Transverse colon (tissue), 4 donors: ENCODE measurements at regions not wholly inside any gene's neighbourhood (a gene's known extent, or its start where the extent isn't known, plus 50 kb on each side); places are given as distances from the start of the nearest gene placed in this dataset.
"Not testable (repeated sequence)": the region's sequence is repeated elsewhere in the genome, so short reads cannot be mapped to it uniquely, and the experiment has no call there.

Experiments used
- DNase-seq: peaks from one replicate; pipeline ENCODE4 v3.0.0-alpha.2; 2019
- H3K27ac ChIP-seq, 4 donors: fragments of 200-600 bp; sonication (generic); 2 replicates each; pipeline ENCODE4 v1.5.1; 2016 to 2018; ENCODE audit warnings: inconsistent platforms in 4 of 4
- H3K27me3 ChIP-seq: fragments of 200-600 bp; sonication (generic); 2 replicates; pipeline ENCODE4 v1.5.1; 2017; ENCODE audit warnings: inconsistent platforms
- H3K36me3 ChIP-seq, 4 donors: fragments of 200-600 bp; sonication (generic); 2 replicates each; pipeline ENCODE4 v1.5.1; 2017 to 2019; ENCODE audit warnings: inconsistent platforms in 4 of 4
- H3K4me1 ChIP-seq, 4 donors: fragments of 200-600 bp; sonication (generic); 2 replicates each; pipeline ENCODE4 v1.5.1; 2017 to 2020; ENCODE audit warnings: inconsistent platforms in 4 of 4
- H3K4me3 ChIP-seq, 4 donors: fragments of 200-600 bp; sonication (generic); 1 replicate in 1 of 4; 2 replicates in 3 of 4; pipeline versions ENCODE4 v1.5.1 to v1.6.1; 2017 to 2019; ENCODE audit warnings: inconsistent platforms in 4 of 4
- H3K9me3 ChIP-seq, 2 donors: fragments of 200-600 bp; sonication (generic); 2 replicates each; pipeline ENCODE4 v1.5.1; 2017 to 2019; ENCODE audit warnings: inconsistent platforms in 2 of 2
- CTCF ChIP-seq, 5 experiments: fragments of 200-600 bp in 3 of 5; fragments of 450-650 bp in 2 of 5; sonication (generic) in 3 of 5; IDR thresholded peaks; 1 replicate in 2 of 5; 2 replicates in 3 of 5; pipeline ENCODE4 v1.5.1; 2016 to 2017; ENCODE audit warnings: antibody characterized with exemption in 5 of 5, inconsistent platforms in 3 of 5, mild to moderate bottlenecking in 2 of 5, moderate library complexity in 1 of 5
- EP300 ChIP-seq: sonication (generic); formaldehyde crosslinking; IDR thresholded peaks from one replicate; pipeline ENCODE4 v1.6.1; 2017; ENCODE audit warnings: antibody characterized with exemption, low read depth
- POLR2A ChIP-seq: fragments of 450-650 bp; IDR thresholded peaks from one replicate; pipeline ENCODE4 v1.6.1; 2016; ENCODE audit warnings: antibody characterized with exemption, mild to moderate bottlenecking, moderate library complexity
- POLR2AphosphoS5 ChIP-seq, 3 donors: sonication (generic); formaldehyde crosslinking; IDR thresholded peaks; one replicate each; pipeline ENCODE4 v1.6.1; 2016; ENCODE audit warnings: antibody characterized with exemption in 3 of 3
- WGBS, 2 donors: methylation state at CpG; one replicate each; pipeline ENCODE4 v1.1.5; 2018; ENCODE audit warnings: low coverage in 1 of 2; 5-methylcytosine and 5-hydroxymethylcytosine counted together
- in situ Hi-C, 4 donors: fragments of 200-750 bp; cut with MboI; loops; one replicate each; pipeline versions ENCODE4 v1.15.0 to v1.15.1; 2017; ENCODE audit warnings: low sequenced_read_pairs in 3 of 4, low pct_ligation_motif_present in 1 of 4, low pct_unique_long_range_greater_than_20kb in 1 of 4
- intact Hi-C: fragments of 100-400 bp; cut with DNase I; formaldehyde crosslinking; loops from one replicate; pipeline ENCODE4 v1.15.1; 2023; ENCODE audit warnings: low total_unique reads

DNA sequence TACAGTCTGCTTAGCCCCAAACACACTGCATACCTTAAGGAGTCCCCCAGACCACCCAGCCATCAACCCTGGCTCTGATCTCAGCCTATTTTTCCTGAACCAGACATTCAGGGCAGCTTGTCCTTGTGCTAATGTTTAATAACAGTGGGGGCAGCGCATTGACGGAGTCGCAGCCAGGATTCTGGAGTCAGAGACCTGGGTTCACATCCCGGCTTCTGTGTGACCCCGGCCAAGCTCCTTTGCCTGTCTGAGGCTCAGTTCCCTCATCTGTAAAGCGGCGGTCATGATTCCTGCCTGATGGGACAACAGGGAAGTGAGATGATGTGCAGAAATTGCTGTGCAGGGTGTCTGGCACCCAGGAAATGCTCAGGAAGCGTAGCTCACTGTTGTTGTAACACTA lies 63.1 kb downstream of the MATN1 start:
- TF ChIP-seq POLR2A (no peak), CTCF (IDR thresholded peaks at IDR 0.05) (no peak), EP300 (no peak), POLR2AphosphoS5 (IDR thresholded peaks at IDR 0.05) (no peak)
- intact Hi-C loops: no loop called here
- Histone ChIP-seq H3K4me3 (no peak overlapping the region), H3K36me3 (no peaks in the 10 kb centered on the region), H3K4me1 (peaks cover 0 to 4% (median 2%) of the 10 kb centered on the region in 4 donors), H3K27ac (no peak overlapping the region), H3K27me3 (peaks cover 6% of the 10 kb centered on the region), H3K9me3 (no peaks in the 10 kb centered on the region)
- WGBS, 2 donors: 77% methylated on average over 8 of the region's 8 CpGs; no CpG with 5 or more reads in 1 of the 2 donors
- in situ Hi-C loops: no loop called here
- no peak for DNase-seq

DNA sequence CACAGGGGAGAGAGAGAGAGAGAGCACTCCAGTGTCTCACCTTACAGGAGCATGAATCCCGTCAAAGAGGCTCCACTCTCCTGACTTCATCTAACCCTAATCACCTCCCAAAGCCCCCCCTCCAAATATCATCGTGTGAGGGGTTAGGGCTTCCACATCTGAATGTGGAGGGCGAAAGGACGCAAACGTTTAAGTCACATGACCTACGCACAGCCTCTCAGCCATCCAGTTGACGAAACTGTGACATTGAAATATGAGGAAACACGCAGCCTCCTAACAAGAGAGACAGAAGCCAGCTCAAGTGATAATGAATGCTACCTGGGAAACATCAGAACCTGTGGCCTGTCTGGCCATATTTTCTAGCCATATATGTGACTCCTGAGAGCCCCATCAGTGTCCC lies 63.7 kb downstream of the MATN1 start:
- H3K36me3 ChIP-seq: no peaks in the 10 kb centered on the region
- in situ Hi-C loops (loop anchor here in 2 of 4 donors (5.0 kb wide), 1 partner anchor 1107 kb away; no protein-coding TSS in a partner anchor), intact Hi-C loops (no loop called here)
- WGBS, 2 donors: 73 to 90% methylated on average over 4 to 8 of the region's 8 CpGs
- no peak overlapping the region for H3K4me3 ChIP-seq
- H3K9me3 ChIP-seq: no peaks in the 10 kb centered on the region
- H3K27ac ChIP-seq: no peak overlapping the region
- peaks cover 6% of the 10 kb centered on the region for H3K27me3 ChIP-seq
- no peak for DNase-seq
- H3K4me1 ChIP-seq: peaks cover 0 to 4% (median 2%) of the 10 kb centered on the region in 4 donors
- no peak for TF ChIP-seq POLR2AphosphoS5 (IDR thresholded peaks at IDR 0.05)
- no peak for TF ChIP-seq CTCF (IDR thresholded peaks at IDR 0.05)
- no peak for TF ChIP-seq EP300
- no peak for TF ChIP-seq POLR2A

GRCh38 chr1:30658375-30658774 lies 65.0 kb downstream of the MATN1 start:
- H3K27ac ChIP-seq, intact Hi-C loops, H3K9me3 ChIP-seq, H3K36me3 ChIP-seq, H3K4me3 ChIP-seq, H3K27me3 ChIP-seq, DNase-seq, H3K4me1 ChIP-seq: not testable (repeated sequence)
- WGBS, 2 donors: 84 to 95% methylated on average over 3 to 4 of the region's 4 CpGs
- in situ Hi-C loops: loop anchor here in 2 of 4 donors (5.0 kb wide), 1 partner anchor 1106 kb away; no protein-coding TSS in a partner anchor

- peak overlapping the region in 2 of 4 donors; percentile 3 to 47 for H3K27ac ChIP-seq
- peaks cover 0 to 4% (median 2%) of the 10 kb centered on the region in 4 donors for H3K4me1 ChIP-seq
- H3K9me3 ChIP-seq: no peaks in the 10 kb centered on the region
- in situ Hi-C loops (loop anchor here in 2 of 4 donors (5.0 kb wide), 1 partner anchor 1106 kb away; no protein-coding TSS in a partner anchor), intact Hi-C loops (no loop called here)
- TF ChIP-seq EP300 (no peak), POLR2AphosphoS5 (IDR thresholded peaks at IDR 0.05) (no peak), POLR2A (no peak), CTCF (IDR thresholded peaks at IDR 0.05) (no peak)
- H3K27me3 ChIP-seq: peaks cover 6% of the 10 kb centered on the region
- H3K36me3 ChIP-seq: no peaks in the 10 kb centered on the region
- WGBS, 2 donors: 62% methylated on average over 4 of the region's 8 CpGs; no CpG with 5 or more reads in 1 of the 2 donors
- H3K4me3 ChIP-seq: no peak overlapping the region
- DNase-seq: no peak
Measured at GRCh38 chr1:30658014-30658336, 65.4 kb downstream of the MATN1 start.
